A673 (cell line): ENCODE measurements at regions not wholly inside any gene's neighbourhood (a gene's known extent, or its start where the extent isn't known, plus 50 kb on each side); places are given as distances from the start of the nearest gene placed in this dataset.

ENCODE experiments used
- BruUV-seq: library from RNA; stranded (reverse); fragments of 400-500 nt; replicated peaks from 2 replicates; lab custom pipeline; 2021; lab: Mats Ljungman, UMichigan
- CTCF ChIA-PET: fragments of 300-600 bp; sonication (Branson Sonifier 250); formaldehyde crosslinking; loops from one replicate; lab custom pipeline; 2022; ENCODE audit warnings: antibody characterized with exemption; lab: Charles Lee
- POLR2A ChIA-PET: fragments of 300-600 bp; sonication (Branson Sonifier 250); formaldehyde crosslinking; loops from one replicate; lab custom pipeline; 2022; ENCODE audit warnings: antibody characterized with exemption; ENCODE audit not compliant: low non-redundant PET; lab: Charles Lee
- DNase-seq: peaks from one replicate; pipeline ENCODE4 v3.0.0-alpha.2; 2015; ENCODE audit warnings: low spot score
- H3K27ac ChIP-seq: fragments of 200-600 bp; sonication (generic); 2 replicates; pipeline ENCODE4 v1.5.1; 2016; ENCODE audit warnings: mixed run types, low read depth, mild to moderate bottlenecking, mixed read lengths, antibody characterized with exemption, low read length; ENCODE audit not compliant: poor library complexity, severe bottlenecking
- H3K27me3 ChIP-seq: fragments of 200-600 bp; sonication (generic); replicated peaks from 2 replicates; pipeline ENCODE4 v1.6.1; 2017; ENCODE audit warnings: mixed run types, low read depth, mild to moderate bottlenecking, mixed read lengths, antibody characterized with exemption, low read length; ENCODE audit not compliant: insufficient read depth, poor library complexity
- H3K36me3 ChIP-seq: fragments of 200-600 bp; sonication (generic); 2 replicates; pipeline ENCODE4 v1.6.1; 2016; ENCODE audit warnings: mixed run types, mild to moderate bottlenecking, mixed read lengths, antibody characterized with exemption, low read length; ENCODE audit not compliant: insufficient read depth, poor library complexity, severe bottlenecking
- H3K4me1 ChIP-seq: fragments of 200-600 bp; sonication (generic); 2 replicates; pipeline ENCODE4 v1.6.1; 2017; ENCODE audit warnings: mixed run types, mild to moderate bottlenecking, mixed read lengths, antibody characterized with exemption, low read length; ENCODE audit not compliant: insufficient read depth, poor library complexity, severe bottlenecking
- H3K4me3 ChIP-seq: fragments of 200-600 bp; sonication (generic); 2 replicates; pipeline ENCODE4 v1.5.1; 2016; ENCODE audit warnings: low read depth, mixed run types, mild to moderate bottlenecking, mixed read lengths, low read length; ENCODE audit not compliant: poor library complexity, severe bottlenecking
- H3K9me3 ChIP-seq: fragments of 200-600 bp; sonication (generic); 2 replicates; pipeline ENCODE4 v1.6.1; 2016; ENCODE audit warnings: mixed run types, low read depth, mild to moderate bottlenecking, mixed read lengths, antibody characterized with exemption, low read length; ENCODE audit not compliant: poor library complexity, severe bottlenecking
- CTCF ChIP-seq: fragments of 300-800, 200-600 bp; sonication (generic); conservative IDR thresholded peaks from 2 replicates; pipeline ENCODE4 v1.5.1; 2017; ENCODE audit warnings: low read depth, mild to moderate bottlenecking, antibody characterized with exemption, low read length, moderate library complexity, mixed read lengths
- EZH2 ChIP-seq: fragments of 200-600 bp; sonication (generic); IDR thresholded peaks from 2 replicates; pipeline ENCODE4 v1.6.1; 2017; ENCODE audit warnings: borderline replicate concordance, low read depth, mild to moderate bottlenecking, mixed read lengths, antibody characterized with exemption, low read length; ENCODE audit not compliant: poor library complexity, severe bottlenecking
- intact Hi-C: fragments of 100-400 bp; cut with micrococcal nuclease; formaldehyde crosslinking; loops from one replicate; pipeline ENCODE4 v1.10.0; 2022; ENCODE audit not compliant: unreplicated experiment

GRCh38 chr7:79927116-79927515 lies 207.5 kb upstream of the GNAI1 start:
- H3K27me3 ChIP-seq = peaks cover 35% of the 10 kb centered on the region
- H3K36me3 ChIP-seq = no peaks in the 10 kb centered on the region
- DNase-seq = no peak
- intact Hi-C loops = no loop called here
- H3K4me3 ChIP-seq = no peak overlapping the region
- no peaks in the 10 kb centered on the region for H3K4me1 ChIP-seq
- BruUV-seq = no TSS peak
- no peak overlapping the region for H3K27ac ChIP-seq
- ChIA-PET POLR2A (no interaction called here), CTCF (no interaction called here)
- H3K9me3 ChIP-seq = no peaks in the 10 kb centered on the region
- TF ChIP-seq EZH2 = no peak
- no peak for TF ChIP-seq CTCF

GRCh38 chr7:79923953-79924352 lies 210.7 kb upstream of the GNAI1 start:
- Histone ChIP-seq H3K27ac (no peak overlapping the region), H3K36me3 (no peaks in the 10 kb centered on the region), H3K9me3 (no peaks in the 10 kb centered on the region), H3K4me3 (no peak overlapping the region), H3K4me1 (no peaks in the 10 kb centered on the region), H3K27me3 (peaks cover 51% of the 10 kb centered on the region)
- TF ChIP-seq CTCF (no peak), EZH2 (no peak)
- POLR2A ChIA-PET = no interaction called here
- no TSS peak for BruUV-seq
- CTCF ChIA-PET = no interaction called here
- intact Hi-C loops = no loop called here
- DNase-seq = no peak

GRCh38 chr7:79922894-79923293 lies 211.7 kb upstream of the GNAI1 start:
- CTCF ChIA-PET = no interaction called here

More at GRCh38 chr7:79922894-79923293, 211.7 kb upstream of the GNAI1 start:
- POLR2A ChIA-PET = no interaction called here
- no peak for DNase-seq
- intact Hi-C loops = no loop called here
- BruUV-seq = no TSS peak
- Histone ChIP-seq H3K27ac (no peak overlapping the region), H3K4me3 (no peak overlapping the region), H3K36me3 (no peaks in the 10 kb centered on the region), H3K4me1 (no peaks in the 10 kb centered on the region), H3K9me3 (no peaks in the 10 kb centered on the region), H3K27me3 (peaks cover 54% of the 10 kb centered on the region)
- TF ChIP-seq CTCF = no peak
- no peak for TF ChIP-seq EZH2
